B cell (primary cell): ENCODE measurements at regions not wholly inside any gene's neighbourhood (a gene's known extent, or its start where the extent isn't known, plus 50 kb on each side); places are given as distances from the start of the nearest gene placed in this dataset.

Source experiments
- CTCF ChIP-seq: fragments of 200-600 bp; IDR thresholded peaks from one replicate; pipeline ENCODE4 v1.8.0; 2022; ENCODE audit warnings: antibody characterized with exemption, mild to moderate bottlenecking
- EZH2 ChIP-seq: IDR thresholded peaks from 2 replicates; pipeline ENCODE4 v1.6.1; 2012; ENCODE audit warnings: borderline replicate concordance, low read depth, mild to moderate bottlenecking, moderate library complexity, low read length; ENCODE audit not compliant: insufficient read depth, poor library complexity, severe bottlenecking

- no peak for TF ChIP-seq CTCF
- TF ChIP-seq EZH2, result no peak
These were observed 2112.9 kb downstream of the NCAM2 start for GRCh38 chr21:23111070-23111600.
